ENCODE measurements at regions not wholly inside any gene's neighbourhood (a gene's known extent, or its start where the extent isn't known, plus 50 kb on each side); places are given as distances from the start of the nearest gene placed in this dataset.

GRCh38 chr6:47149554-47149953, 107.4 kb upstream of the ADGRF1 start:
- DNase-seq = no peak

DNA sequence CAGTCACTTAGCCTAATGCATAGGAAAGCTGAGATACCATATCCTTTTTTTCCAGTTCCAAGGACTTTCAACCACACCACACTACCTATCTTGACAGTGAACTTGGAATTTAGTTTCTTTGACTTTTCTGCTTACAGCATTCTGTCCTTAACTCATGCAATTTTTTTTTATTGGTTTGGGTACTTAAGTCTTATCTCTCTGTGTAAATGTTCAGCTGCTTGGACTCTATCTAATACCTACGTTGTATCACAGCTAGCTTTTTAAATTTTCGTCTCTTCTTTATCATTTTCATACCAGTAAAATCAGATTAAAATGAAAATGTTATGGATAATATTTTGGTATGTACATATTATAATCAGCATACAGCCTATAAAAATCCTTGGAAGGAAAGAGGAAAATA, 106.9 kb upstream of the ADGRF1 start:
- DNase-seq = no peak

DNA sequence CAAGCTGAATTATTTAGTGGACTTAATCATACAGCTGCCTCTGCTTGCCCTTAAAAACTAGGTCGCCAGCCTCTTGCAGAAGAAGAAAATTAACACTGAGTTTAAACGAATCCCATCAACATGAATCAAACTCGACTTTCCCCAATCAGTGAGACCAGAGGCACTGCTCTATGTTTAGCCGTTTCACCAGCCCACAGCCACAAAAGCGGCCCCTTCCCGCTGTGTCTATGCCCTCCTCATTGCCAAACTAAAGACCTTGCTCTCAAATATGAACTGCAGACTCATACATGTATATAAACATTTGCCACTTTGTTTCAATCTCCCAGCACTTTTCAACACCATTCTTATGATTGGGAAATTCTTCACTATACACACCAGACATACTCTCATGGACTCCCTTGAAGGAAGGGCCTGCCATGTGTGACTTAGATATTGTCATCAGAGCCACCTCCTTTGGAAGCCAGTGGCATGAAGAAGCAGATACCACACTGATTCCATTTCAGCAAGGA, 105.8 kb upstream of the ADGRF1 start:
- no peak for DNase-seq

DNA sequence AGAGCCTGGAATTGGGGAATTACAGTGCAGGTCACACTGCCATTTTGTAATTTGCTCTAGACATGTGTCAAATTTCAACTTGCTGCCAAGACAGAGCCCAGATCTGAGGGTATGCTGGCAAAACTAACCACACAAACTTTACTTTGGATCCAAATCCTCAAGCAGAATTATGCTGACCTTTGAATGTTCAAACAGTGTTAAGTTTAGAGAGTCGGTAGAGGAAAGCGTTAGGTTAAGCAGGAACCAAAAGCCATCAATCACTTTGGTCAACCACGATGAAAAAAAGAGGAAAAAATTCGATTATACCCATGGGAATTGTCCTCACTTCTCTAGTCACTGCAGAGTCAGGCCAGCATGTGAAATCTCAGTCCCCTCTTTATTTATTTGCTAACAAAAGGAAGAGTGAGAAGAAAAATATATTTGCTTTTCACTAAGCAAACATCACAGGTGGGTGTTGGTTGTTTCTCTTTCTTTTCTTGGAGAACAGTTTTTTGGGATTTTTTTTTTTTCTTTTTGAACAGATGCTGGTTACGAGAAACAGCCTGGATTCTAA, 105.1 kb upstream of the ADGRF1 start:
- DNase-seq = no peak

- no peak for DNase-seq
Observed at GRCh38 chr6:47146431-47147174, 104.5 kb upstream of the ADGRF1 start.

DNA sequence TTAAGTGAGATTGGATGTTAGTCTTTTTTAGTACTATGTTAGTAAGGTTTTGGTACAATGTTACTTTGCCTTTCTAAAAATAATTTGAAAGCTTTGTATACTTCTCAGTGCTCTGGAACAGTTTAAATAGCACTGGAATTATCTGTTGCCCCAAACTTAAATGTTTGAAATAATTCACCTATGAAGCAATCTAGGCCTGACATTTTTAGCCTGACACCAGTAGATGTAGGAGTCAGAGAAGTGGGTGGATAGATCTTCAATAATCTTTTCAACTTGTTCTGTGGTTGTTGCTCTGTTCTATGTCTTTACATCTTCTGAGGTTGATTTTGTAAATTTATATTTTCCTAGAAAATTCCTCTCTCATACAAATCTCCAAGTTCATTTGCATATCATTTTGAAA, 103.1 kb upstream of the ADGRF1 start:
- no peak for DNase-seq

- no peak for DNase-seq
Observed at GRCh38 chr6:47144306-47144705, 102.2 kb upstream of the ADGRF1 start.

- DNase-seq = no peak
Observed at GRCh38 chr6:47141963-47142362, 99.8 kb upstream of the ADGRF1 start.

- DNase-seq = no peak
Observed at GRCh38 chr6:47141171-47141570, 99.0 kb upstream of the ADGRF1 start.

- no peak for DNase-seq
Observed at GRCh38 chr6:47138046-47138445, 95.9 kb upstream of the ADGRF1 start.

- no peak for DNase-seq
Observed at GRCh38 chr6:47137073-47137472, 94.9 kb upstream of the ADGRF1 start.

DNA sequence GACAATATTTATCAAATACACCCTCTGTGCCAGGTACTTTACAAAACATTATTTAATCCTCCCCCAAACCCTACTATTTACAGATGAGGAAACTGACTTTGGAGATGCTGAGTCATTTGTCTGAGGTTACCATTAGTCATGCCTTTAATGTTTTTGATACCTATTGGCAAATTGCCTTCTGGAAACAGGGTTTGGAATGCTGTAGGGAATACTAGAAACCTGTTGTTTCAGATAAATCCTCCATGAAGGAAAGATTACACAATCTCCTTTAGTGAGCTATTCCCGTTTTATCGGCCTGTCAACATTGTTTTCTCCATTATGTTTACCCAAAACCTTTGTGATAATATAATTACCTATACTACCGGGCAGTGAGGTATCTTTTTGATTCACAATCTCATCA, 93.6 kb upstream of the ADGRF1 start:
- no peak for DNase-seq

GRCh38 chr6:47134476-47135189, 92.5 kb upstream of the ADGRF1 start:
- no peak for DNase-seq

GRCh38 chr6:47133230-47134000, 91.3 kb upstream of the ADGRF1 start:
- no peak for DNase-seq

GRCh38 chr6:47132724-47133123, 90.6 kb upstream of the ADGRF1 start:
- DNase-seq = peak in 1 of 14 donors; percentile 24

- DNase-seq = no peak
Observed at GRCh38 chr6:47131773-47132172, 89.6 kb upstream of the ADGRF1 start.

GRCh38 chr6:47130086-47130485, 88.0 kb upstream of the ADGRF1 start:
- peak in 1 of 14 donors; percentile 79 for DNase-seq

DNA sequence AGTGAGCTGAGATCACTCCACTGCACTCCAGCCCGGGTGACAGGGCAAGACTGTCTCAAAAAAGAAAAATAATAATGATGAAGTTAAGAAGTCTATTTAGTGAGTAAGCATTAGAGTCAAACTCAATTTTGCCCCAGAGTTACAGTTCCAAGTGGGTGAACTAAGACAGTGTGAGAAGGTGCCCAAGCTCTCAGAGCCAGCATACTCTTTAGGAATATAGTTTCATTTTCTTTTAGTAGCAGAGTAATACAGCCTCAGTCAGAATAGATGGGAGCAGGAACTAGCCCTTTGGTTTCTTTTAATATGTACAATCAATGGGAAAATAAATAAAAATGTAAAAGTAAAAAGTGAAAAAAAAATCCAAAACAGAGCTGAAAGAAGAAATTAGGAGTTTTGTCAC, 87.0 kb upstream of the ADGRF1 start:
- DNase-seq = no peak

- no peak for DNase-seq
Observed at GRCh38 chr6:47126647-47127391, 84.7 kb upstream of the ADGRF1 start.

- no peak for DNase-seq
Observed at GRCh38 chr6:47118611-47119010, 76.5 kb upstream of the ADGRF1 start.

GRCh38 chr6:47117314-47117713, 75.2 kb upstream of the ADGRF1 start:
- DNase-seq = no peak

- no peak for DNase-seq
Observed at GRCh38 chr6:47116606-47117005, 74.5 kb upstream of the ADGRF1 start.
